Femur (tissue), 1 donor: ENCODE measurements at regions not wholly inside any gene's neighbourhood (a gene's known extent, or its start where the extent isn't known, plus 50 kb on each side); places are given as distances from the start of the nearest gene placed in this dataset.
A peak's percentile ranks its signal among the peaks of the same experiment; 100 is the strongest.

Experiments
- DNase-seq: peaks from one replicate; pipeline ENCODE4 v3.0.0-alpha.2; 2017

GRCh38 chr12:67173258-67173657, 95.9 kb upstream of the CAND1 start:
- no peak for DNase-seq

GRCh38 chr12:67182551-67182950, 86.6 kb upstream of the CAND1 start:
- DNase-seq: no peak

GRCh38 chr12:67193704-67194103, 75.5 kb upstream of the CAND1 start:
- peak; percentile 38 for DNase-seq

GRCh38 chr12:67200386-67200785, 68.8 kb upstream of the CAND1 start:
- no peak for DNase-seq

GRCh38 chr12:67202011-67202677, 67.0 kb upstream of the CAND1 start:
- DNase-seq: no peak

GRCh38 chr12:67202678-67203012, 66.5 kb upstream of the CAND1 start:
- no peak for DNase-seq

- no peak for DNase-seq
Measured at GRCh38 chr12:67208281-67209067, 60.7 kb upstream of the CAND1 start.

GRCh38 chr12:67211029-67211428, 58.1 kb upstream of the CAND1 start:
- DNase-seq: no peak

- no peak for DNase-seq
Measured at GRCh38 chr12:67211494-67211893, 57.7 kb upstream of the CAND1 start.

GRCh38 chr12:67217647-67218046, 51.5 kb upstream of the CAND1 start:
- no peak for DNase-seq
